Mammary epithelial cell (primary cell): ENCODE measurements at regions not wholly inside any gene's neighbourhood (a gene's known extent, or its start where the extent isn't known, plus 50 kb on each side); places are given as distances from the start of the nearest gene placed in this dataset.

Experiments
- EZH2 ChIP-seq: IDR thresholded peaks from 2 replicates; pipeline ENCODE4 v1.6.1; 2012; ENCODE audit warnings: low read length, inconsistent platforms, borderline replicate concordance
- TF ChIP-seq, protein P1 (sequence below), 2 donors: IDR thresholded peaks in 1 of 2; conservative IDR thresholded peaks in 1 of 2; 2 replicates each; pipeline ENCODE4 v1.5.1; 2011 to 2012; ENCODE audit warnings: inconsistent platforms in 2 of 2, low read length in 2 of 2, mild to moderate bottlenecking in 2 of 2, control low read depth in 1 of 2, low read depth in 1 of 2; ENCODE audit not compliant: insufficient read depth in 1 of 2; ENCODE audit errors: extremely low read depth in 1 of 2

DNA sequence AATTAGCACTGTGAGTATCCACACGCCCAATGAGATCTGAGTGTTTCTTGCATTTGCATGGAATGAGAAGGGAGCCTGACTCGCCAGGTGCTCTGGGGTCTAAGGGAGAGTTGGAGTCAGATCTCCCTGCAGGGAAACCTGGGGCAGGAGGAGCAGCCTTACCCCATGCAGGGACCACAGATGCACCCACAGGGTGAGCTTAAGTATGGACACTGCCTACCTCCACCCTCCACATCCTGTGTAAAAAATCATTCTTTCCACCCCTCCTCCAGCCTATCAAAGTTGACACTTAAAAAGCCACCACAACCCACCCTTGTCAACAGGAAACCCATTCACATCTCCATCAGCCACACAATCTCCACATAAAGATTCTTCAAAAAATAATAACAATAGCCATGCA lies 67.0 kb upstream of the IGLL5 start:
- TF ChIP-seq, protein P1, sequence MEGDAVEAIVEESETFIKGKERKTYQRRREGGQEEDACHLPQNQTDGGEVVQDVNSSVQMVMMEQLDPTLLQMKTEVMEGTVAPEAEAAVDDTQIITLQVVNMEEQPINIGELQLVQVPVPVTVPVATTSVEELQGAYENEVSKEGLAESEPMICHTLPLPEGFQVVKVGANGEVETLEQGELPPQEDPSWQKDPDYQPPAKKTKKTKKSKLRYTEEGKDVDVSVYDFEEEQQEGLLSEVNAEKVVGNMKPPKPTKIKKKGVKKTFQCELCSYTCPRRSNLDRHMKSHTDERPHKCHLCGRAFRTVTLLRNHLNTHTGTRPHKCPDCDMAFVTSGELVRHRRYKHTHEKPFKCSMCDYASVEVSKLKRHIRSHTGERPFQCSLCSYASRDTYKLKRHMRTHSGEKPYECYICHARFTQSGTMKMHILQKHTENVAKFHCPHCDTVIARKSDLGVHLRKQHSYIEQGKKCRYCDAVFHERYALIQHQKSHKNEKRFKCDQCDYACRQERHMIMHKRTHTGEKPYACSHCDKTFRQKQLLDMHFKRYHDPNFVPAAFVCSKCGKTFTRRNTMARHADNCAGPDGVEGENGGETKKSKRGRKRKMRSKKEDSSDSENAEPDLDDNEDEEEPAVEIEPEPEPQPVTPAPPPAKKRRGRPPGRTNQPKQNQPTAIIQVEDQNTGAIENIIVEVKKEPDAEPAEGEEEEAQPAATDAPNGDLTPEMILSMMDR (conservative IDR thresholded peaks at IDR 0.05 in 1 of 2, IDR thresholded peaks at IDR 0.05 in 1 of 2; ENCODE audit: extremely low read depth in 1 of 2, insufficient read depth in 1 of 2, low read depth in 1 of 2, low read length in 2 of 2): no peak
- TF ChIP-seq EZH2: no peak
